GM10266 (cell line): ENCODE measurements at regions not wholly inside any gene's neighbourhood (a gene's known extent, or its start where the extent isn't known, plus 50 kb on each side); places are given as distances from the start of the nearest gene placed in this dataset.

Experiments
- DNase-seq: peaks from one replicate; pipeline ENCODE4 v3.0.0; 2012; ENCODE audit errors: extremely low spot score
- CTCF ChIP-seq: IDR thresholded peaks from 2 replicates; pipeline ENCODE4 v1.5.1; 2012; ENCODE audit warnings: mild to moderate bottlenecking, low read depth; ENCODE audit not compliant: control insufficient read depth, insufficient read depth; ENCODE audit errors: missing control alignments

GRCh38 chr16:51818342-51818944 is 667.4 kb upstream of the SALL1 start:
- peak; percentile 17 for DNase-seq
- TF ChIP-seq CTCF = peak; percentile 50

DNA sequence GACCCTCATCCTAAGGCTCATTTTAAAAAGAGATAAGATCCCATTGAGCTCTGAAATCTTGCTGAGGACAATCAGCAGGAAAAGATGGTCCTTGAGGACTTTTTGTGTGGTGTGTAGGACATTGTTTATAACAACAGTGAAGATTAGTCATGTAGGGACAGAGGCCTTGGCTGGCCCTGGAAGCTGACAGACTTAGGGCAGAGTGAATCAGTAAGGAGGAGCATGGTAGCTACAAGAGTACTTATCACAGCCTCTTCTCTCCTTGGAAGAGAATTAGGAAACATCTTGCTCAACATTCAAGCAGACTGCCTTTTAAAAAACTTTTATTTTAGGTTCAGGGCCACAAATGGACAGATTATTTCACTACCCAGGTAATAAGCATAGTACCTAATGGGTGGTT is 665.9 kb upstream of the SALL1 start:
- DNase-seq = no peak
- no peak for TF ChIP-seq CTCF

GRCh38 chr16:51815523-51815922 is 664.5 kb upstream of the SALL1 start:
- DNase-seq = no peak
- no peak for TF ChIP-seq CTCF

DNA sequence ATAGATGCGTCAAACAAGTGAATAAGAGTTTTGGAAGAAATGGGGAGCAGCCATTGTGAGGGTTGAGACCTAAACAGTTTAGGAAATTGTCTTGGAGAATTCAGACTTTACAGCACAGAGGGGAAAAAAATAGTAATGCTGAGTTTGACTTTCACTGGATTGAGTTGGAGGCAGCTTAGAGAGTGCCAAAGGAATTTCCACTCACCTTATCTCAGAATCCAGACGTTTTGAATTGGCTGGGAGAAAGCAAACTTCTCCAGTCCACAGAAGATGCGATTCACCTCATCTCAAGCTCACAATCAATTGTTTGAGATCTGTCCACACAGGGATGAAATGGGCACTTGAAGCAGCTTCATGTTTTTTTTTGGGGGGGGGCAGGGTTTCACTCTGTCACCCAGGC is 663.5 kb upstream of the SALL1 start:
- DNase-seq = no peak
- no peak for TF ChIP-seq CTCF

DNA sequence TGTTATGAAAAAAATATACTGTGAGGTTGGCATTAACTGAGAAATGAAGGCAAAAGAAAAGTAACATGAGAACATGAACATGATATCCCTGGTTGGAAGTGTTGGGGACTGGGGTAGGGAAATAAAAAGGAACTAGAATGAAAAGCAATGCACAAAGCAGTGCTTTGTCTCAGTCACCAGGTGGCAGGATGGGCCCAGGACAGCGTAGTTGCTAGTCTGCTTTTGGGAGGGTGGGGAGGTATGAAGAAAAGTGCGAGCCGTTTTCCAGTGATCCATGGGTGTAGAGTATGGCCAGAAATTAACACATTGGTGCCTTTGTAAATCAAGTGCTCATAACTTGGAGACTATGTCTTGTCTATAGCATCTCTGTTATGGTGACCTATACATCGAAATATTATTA is 662.5 kb upstream of the SALL1 start:
- TF ChIP-seq CTCF = no peak
- no peak for DNase-seq

DNA sequence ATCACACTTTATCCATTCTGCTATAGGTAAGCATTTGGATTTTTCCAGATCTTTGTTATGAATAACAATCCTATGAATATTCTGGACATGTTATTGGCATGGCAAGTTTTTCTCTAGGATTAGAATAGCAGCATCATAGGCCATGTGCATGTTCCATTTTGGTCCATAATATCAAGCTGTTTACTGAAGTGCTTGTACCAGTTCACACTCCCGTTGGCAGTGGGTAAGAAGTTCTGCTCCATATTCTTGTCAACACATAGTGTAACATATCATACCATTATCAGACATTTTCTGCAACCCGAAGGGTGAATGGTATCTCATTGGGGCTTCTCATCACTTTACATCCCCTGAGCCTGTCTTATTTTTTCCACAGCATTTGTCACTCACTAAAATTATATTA is 661.9 kb upstream of the SALL1 start:
- no peak for TF ChIP-seq CTCF
- DNase-seq = no peak

DNA sequence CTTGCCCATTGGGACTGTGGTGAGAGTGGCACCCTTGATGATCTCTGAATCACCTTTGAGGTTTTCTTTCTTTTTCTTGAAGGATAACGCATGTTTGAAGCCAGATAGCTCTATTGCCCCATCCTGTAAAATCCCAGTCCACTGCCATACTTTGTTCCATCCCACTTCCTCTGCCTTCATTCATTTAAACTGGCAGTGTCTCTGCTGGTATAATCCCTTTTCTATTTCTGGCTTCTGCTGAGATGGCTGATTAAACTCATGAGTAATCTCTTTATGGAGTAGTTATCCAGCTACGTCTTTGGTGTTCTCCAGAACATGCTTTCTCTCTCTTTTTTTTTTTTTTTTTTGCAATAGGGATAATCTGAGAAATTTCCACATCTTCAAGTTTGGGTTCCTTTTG is 656.5 kb upstream of the SALL1 start:
- TF ChIP-seq CTCF = no peak
- DNase-seq = no peak
